ENCODE measurements at regions not wholly inside any gene's neighbourhood (a gene's known extent, or its start where the extent isn't known, plus 50 kb on each side); places are given as distances from the start of the nearest gene placed in this dataset.

DNA sequence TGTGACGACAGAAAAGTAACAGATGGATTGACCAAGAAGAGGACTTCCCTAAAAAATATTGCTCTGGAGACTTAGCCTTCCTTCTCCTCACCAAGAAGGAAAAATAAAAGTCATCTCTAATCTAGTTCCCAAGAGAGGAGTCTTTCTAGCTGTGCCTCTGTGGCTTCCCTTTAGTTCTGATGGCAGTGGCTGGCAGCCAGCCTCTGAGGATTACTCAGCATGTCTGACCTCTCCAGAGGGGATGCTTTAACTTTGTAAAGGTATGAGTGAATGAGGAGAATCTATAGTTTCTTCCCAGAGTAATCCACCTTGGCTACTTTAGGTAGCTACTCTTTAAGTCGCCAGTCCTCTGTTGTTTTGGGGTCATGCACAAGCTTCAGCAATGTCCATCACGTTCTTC, 163.9 kb upstream of the KIT start:
- in situ Hi-C loops (cut with HindIII; ENCODE audit: low sequenced_read_pairs): no loop called here

DNA sequence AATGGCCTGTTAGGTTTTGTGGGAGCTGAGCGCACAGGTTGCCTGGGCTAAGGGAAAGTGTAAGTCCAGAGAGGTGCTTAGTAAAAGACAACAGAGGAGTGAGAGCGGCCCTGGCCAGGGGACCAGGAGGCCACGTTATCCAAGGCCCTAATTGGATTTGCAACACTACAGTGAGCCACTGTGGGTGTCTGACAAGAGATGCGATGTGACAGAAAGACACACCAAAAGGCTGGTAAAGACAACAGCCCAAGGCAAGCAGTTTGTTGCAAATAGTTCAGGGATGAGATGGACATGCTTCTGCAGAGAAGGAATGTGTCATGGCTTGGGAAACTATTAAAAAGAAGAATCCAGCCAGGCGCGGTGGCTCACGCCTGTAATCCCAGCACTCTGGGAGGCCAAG, 162.7 kb upstream of the KIT start:
- in situ Hi-C loops (cut with HindIII; ENCODE audit: low sequenced_read_pairs): no loop called here

DNA sequence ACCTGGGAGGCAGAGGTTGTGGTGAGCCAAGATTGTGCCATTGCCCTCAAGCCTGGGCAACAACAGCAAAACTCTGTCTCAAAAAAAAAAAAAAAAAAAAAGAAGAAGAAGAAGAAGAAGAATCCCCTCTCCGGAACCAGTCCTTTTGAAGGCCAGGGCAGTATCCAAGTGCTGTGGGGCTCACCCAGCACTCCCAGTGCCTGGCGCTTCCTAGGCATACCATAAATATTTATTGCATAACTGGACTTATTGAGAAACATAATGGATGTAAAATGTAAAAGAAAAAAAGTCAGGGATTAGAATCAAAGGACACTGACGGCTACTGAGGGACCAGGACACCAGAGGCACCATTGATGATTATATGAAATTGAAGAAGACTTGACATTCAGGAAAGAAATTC, 162.1 kb upstream of the KIT start:
- in situ Hi-C loops (cut with HindIII; ENCODE audit: low sequenced_read_pairs): no loop called here

DNA sequence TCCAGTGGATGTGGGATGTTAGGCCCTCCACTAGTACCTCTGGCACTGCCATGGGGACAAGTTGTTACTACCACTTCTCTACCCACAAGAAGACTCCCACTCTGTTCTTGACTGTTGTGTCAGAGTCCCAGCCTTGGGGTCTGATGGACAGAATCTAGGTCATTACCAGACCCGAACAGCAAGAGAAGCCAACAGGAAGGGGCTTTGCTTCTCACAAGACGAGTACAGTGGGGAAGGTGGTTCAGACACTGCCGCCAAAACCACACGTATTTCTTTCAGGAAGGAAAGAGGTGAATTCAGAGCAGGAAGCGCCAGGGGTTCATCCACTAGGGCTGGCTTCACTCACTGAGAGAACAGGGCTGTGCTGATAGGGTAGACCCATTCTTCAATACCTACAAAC, 161.3 kb upstream of the KIT start:
- in situ Hi-C loops (cut with HindIII; ENCODE audit: low sequenced_read_pairs): no loop called here

DNA sequence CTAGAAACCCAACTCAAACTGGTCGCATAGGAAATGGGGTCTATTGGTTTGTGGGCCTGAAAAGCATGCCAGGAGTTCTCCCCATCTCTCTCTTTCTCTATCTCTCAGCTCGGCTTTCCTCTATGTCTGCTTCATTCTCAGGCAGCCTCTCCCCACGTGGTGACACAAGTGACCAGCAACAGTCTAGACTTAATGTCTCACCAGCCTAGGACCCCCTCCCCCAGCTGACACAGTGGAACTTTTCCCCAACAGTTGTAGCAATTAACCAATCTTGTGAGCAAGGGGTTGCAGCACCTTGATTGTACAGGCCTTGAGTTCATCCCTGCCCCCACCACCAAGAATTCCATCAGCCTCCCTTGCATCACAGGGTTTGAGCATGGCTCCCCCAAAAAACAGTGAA, 159.8 kb upstream of the KIT start:
- in situ Hi-C loops (cut with HindIII; ENCODE audit: low sequenced_read_pairs): no loop called here

DNA sequence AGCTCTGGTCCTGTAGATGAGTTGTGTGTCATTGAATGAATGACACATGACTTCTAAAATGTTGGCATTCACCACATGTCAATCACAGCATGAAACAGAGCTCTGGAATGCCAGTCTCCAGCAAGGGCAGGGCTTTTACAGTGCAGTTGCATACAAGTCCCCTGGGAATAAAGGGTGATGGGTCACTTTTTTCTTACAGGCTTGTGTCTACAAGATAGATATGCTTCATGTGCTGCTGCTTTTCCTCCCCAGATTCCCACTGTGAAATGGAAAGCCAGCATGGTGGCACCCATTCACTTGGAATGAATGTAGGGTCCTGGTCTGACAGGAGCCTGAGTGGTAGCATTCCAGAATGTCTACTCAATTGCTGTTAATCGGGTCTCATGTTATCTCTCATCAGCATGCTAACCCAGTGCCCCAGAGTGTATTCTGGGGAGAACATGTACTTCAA, 159.1 kb upstream of the KIT start:
- in situ Hi-C loops (cut with HindIII; ENCODE audit: low sequenced_read_pairs): no loop called here

DNA sequence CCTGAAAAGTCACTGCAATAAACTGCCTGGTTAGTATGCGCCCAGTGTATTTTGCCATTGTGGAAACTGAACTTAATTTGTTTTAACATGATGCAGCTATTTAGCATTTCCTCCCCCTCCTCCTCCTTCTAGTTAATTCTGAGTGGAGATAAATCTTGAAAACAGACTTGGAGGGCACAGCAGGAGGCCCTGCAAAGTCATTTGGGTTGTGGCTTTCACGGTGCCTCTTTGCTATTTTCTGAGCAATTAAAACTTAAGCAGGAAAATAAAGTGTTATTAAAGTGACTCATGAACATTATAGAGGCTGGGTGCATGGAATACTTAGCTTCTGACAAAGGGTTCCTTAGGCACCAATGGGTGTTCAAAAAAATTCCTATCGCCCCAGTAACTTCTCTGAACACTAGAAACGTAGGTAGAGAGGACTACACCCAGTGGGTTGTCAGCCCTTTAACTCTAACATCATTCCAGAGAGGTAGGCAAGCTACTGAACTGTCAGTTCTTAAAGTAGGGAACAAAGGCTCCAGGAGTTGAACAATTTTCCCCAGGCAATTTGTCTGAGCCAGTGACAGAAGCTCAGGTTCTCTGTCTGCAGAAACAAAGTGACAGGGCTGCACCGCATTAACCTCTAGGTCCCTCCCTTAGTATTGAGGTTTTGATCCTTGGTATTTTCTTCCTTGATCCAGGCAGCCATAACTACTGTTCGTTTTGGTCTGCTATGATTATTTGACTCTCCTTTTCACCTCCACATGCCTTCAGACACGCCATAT, 158.3 kb upstream of the KIT start:
- in situ Hi-C loops (cut with HindIII; ENCODE audit: low sequenced_read_pairs): no loop called here

DNA sequence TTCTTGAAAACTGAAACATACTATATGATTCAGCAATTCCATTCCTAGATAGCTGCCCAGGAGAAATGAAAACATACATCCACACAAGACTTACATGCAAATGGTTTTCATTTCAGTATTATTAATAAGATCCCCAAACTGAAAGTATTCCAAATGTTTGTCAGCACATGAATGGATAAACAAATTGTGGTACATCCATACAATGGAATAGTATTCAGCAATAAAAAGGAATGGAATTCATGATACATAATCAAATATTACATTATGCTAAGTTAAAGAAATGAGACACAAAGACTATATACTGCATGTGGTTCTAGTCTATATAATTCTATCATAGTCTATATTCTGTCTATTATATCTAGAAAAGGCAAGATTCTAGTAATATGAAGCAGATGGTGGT, 152.4 kb upstream of the KIT start:
- in situ Hi-C loops (cut with HindIII; ENCODE audit: low sequenced_read_pairs): no loop called here

DNA sequence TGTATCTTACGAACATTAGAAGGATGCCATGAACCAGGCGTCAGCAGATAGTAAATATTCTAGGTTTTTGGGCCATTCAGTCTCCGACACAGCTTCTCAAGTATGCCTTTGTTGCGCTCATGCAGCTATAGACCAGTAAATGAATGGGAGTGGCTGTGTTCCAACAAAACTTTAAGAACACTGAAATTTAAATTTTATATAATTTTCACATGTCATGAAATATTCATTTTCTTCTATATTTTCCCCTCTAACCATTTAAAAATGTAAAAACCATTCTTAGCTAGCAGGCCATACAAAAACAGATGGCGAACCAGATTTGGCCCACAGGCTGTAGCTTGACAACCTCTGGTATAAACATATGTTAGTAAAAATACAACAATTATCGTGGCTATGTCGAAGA, 151.8 kb upstream of the KIT start:
- in situ Hi-C loops (cut with HindIII; ENCODE audit: low sequenced_read_pairs): no loop called here

DNA sequence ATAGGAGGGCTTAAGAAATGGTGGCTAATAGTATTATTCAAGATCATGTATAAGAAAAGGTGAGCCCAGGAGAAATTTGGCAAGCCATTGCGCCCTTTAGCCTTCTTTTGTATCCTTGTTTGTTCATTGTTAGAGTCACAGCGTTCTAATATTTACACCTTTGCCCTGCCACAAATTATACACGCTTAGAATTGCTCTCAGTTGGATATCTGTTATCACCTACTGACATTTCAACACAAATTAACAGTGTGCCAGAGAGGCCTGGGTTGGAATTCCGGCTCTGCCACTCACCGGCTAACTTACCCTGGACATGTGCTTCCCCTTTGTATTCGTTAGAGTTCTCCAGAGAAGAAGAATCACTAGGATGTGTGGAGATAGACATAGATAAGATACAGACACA, 148.7 kb upstream of the KIT start:
- in situ Hi-C loops (cut with HindIII; ENCODE audit: low sequenced_read_pairs): no loop called here

DNA sequence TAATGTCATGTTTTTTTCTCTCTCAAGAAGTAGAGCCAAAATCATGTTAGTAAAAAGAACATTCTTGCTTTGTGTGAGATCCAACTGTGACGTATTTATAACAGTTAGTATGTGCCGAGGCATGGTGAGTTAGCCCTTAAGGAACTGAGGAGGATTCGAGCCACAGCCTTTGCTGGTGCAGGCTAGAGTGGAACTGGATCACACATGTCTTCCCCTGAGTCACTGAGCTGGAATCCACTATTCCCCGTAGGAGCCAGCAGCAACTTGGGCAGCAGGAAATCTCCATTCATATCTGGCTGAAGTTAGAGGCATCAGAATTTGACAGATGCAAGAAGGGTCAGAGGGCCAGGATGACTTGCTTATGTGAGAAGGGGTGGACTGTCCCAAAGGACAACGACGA, 144.6 kb upstream of the KIT start:
- in situ Hi-C loops (cut with HindIII; ENCODE audit: low sequenced_read_pairs): no loop called here

DNA sequence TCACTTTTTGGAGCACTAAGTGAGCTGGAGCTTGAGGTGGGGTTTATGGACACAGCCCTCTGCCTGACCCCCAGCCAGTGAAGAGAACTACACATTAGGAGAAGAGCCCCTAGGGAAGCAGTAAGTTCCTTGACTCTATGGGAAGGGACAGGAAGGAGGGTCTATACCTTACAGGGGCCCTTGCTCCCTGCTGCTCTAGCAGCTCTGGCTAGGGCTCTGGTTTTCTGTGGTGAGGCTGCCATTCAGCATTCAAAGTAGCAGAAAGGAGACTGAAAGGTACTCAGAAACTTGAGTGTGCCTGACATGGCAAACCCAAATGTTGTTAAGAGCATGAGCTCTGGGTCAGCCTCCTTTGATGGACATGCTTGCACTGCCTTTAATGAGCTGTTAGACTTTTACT, 144.0 kb upstream of the KIT start:
- in situ Hi-C loops (cut with HindIII; ENCODE audit: low sequenced_read_pairs): no loop called here

DNA sequence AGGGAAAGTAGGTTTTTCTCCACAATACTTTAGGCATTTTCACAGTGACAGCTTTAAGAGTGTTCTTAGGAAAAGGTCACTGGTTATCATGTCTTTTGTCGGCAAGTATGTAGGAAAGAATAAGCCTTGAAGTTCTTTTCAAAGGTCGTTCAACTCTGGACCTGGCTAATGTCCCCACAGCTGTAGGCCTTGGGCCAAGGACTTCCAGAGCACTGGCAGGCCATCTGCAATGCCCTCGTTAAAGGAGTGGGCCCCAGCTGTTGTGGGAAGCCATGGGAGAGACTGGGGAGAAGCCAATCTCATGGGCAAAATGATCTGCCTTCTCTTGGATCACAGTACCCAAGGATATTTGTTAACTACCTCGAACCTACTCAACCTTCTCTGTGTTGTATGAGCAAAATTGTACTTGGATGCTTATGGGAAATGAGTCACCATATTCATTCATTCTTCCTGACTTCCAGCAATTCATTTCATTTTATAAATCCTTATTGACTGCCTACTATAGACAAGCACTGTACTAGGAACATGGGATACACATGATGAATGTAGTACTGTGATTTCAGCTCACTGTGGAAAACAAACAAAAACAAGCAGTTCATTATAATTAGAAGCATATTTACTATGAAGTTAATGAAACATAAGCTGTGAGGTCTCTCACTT, 141.1 kb upstream of the KIT start:
- in situ Hi-C loops (cut with HindIII; ENCODE audit: low sequenced_read_pairs): no loop called here

DNA sequence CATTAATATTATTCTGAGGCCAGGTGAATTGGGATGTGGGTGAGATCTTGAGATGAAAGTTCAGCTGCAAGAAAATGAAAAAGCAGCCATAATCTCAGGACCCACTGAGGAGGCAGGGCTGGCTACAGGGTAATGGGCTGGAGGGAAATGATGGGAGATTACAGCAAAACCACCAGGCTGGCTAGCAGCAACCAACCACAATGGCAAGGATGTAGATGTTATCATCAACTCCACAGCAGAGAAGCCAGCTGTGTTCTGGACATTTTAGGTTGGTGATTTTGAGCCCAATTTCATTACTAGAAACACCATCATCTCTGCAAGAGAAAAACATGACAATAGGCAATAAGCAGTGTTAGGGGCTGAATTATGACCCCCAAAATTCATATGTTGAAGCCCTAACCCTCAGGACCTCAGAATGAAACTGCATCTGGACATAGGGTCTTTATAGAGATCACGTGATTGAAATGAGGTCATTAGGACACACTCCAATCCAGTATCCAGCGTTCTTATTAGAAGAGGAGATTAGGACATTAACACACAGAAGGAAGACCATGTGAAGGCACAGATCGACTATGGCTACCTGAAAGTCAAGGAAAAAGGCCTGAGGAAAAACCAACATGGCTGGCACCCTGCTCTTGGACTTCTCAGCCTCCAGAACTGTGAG, 139.8 kb upstream of the KIT start:
- in situ Hi-C loops (cut with HindIII; ENCODE audit: low sequenced_read_pairs): no loop called here

DNA sequence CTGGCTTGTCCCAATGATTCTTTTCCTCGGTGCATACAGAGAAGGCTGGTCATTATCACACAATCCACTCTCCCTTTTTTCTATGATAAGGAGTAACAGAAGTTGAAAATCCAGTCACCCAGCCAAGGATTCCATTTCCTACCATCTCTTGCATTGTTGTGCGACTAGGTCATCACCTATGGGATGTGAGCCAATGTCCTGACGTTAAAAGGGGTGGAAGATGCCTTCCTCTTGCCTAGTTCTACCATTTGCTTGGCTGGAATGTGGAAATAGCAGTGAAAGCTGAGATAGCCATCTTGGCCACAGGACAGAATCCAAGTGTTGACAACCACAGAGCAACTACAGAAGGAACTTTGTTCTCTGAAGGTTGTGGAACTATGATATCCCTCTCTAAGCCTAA, 132.2 kb upstream of the KIT start:
- in situ Hi-C loops (cut with HindIII; ENCODE audit: low sequenced_read_pairs): no loop called here

DNA sequence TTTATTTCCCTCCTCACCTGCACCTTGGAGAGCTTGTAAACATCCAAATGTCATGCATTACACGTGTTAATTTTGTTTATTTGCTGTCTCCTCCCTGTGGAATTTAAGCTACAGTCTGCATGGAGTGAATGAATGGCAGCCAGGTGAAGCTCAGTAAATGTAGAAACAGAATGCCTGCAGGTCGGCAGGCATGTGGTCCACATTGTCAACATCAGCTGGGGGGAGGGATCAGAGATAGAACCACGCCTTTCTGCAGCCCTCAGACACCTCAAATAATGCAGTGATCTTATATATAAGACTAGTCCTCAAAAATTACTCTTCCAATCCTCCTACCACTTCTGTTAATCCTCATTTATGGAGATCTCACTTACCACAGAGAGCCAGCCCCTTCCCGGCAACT, 131.2 kb upstream of the KIT start:
- in situ Hi-C loops (cut with HindIII; ENCODE audit: low sequenced_read_pairs): no loop called here

DNA sequence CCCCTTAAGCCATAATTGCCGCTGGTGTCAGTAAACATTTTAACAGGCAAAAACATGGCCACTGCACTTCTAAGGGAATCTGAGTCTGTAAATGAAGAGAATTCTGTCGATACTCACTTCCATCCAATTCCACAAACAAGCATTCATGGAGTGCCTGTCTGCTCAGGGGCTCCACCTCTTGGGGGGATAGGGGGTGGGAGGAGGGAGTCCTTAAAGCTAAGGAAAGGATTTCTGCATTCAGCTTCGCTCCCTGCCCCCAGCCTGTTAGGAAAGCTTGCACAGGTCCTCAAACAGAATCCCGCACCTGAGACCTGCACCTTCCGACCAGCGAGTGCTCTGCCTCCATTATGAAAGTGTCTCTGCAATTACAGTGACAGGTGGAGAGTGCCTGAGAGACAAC, 130.2 kb upstream of the KIT start:
- in situ Hi-C loops (cut with HindIII; ENCODE audit: low sequenced_read_pairs): no loop called here

DNA sequence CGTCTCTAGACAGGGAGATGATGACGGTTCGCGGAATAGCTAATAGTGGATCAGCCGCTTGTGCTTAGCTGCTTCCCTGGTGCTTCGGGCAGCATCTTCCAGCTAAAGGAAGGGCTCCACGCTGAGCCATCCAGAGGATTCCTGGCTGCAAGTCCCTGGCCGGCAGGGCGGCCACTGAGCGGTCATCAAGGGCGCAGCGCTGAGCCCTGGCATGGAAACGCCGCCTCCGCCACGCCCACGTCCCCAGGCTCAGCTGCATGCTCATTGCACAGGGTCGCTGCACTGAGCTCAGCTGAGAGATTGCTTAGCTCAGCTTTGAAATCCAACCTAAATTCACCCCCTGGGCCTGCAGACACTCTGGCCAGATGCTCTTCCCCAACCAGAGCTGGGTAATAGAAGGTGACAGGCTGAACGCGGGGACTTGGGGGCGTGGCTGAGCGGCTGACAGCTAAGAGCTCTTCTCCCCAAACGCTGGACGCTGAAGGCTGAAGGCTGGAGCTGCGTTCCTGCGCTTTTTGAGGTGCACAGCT, 118.2 kb upstream of the KIT start:
- in situ Hi-C loops (cut with HindIII; ENCODE audit: low sequenced_read_pairs): no loop called here

DNA sequence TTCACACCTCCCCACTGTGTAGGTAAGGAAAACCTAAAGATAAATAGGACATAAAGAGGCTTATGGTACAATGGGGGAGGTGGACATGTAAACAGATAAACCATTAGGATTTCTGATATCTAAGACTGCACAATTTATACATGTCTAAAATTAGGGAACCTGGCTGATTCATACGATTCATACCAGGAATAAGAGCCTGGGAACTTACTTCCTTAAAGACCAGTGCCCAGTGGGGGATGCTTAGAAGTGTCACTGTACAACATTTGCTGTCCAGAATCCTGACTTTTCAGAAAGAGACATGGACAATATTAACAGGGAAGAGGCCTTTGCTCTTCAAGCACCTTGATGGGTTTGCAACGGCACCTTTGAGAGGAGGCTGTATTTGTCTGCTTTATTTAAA, 116.8 kb upstream of the KIT start:
- in situ Hi-C loops (cut with HindIII; ENCODE audit: low sequenced_read_pairs): no loop called here

DNA sequence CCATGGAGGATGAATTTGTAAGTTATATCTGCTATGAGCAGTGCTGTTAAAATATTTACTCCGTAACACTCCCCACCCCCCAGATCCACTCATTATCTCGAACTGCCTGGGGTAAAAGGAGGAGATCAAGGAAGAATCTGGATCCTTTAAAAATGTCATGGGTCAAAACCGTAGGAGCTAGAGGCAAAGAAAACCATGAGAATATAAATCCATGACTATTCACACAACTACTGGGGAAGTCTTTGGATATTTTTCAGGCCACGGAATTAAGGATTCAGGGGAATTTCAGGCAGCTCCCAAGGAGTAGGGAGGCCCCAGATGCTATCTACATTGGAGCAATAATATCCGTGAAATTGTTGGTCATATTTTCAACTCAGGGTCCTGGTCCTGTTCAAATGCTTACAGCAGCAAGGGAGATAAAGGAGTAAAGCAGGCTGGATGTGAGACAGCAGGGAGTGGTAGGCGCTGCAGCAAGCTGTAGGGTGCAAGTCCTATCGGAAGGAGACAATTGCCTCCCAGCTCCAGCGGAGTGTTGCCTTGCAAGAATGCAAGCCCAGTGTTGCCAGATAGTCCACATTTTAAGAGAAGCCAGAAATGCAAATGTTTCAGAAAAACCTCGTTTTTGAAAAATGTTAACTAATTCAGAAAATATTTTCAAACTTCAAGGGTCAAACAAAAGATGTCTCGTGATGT, 116.2 kb upstream of the KIT start:
- in situ Hi-C loops (cut with HindIII; ENCODE audit: low sequenced_read_pairs): no loop called here

DNA sequence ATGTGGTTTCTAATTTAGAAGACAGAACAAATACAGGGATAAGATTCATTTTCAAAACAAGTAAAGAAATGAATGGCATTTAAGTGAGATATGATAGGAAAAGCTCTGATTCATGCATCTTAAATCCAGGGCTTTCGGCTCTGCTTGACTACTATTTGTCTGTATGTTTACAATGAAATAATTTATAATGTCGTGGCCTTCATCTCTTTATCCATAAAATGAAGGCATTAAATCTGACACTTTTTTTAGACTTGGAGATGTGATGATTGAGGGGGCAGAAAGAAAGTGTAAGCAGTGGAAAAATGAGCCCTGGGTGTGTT, 115.7 kb upstream of the KIT start:
- in situ Hi-C loops (cut with HindIII; ENCODE audit: low sequenced_read_pairs): no loop called here
